ENCODE measurements at regions not wholly inside any gene's neighbourhood (a gene's known extent, or its start where the extent isn't known, plus 50 kb on each side); places are given as distances from the start of the nearest gene placed in this dataset.

- TF ChIP-seq CTCF (conservative IDR thresholded peaks at IDR 0.05), result no peak
- no peak for TF ChIP-seq EZH2 (IDR thresholded peaks at IDR 0.05; ENCODE audit: low read depth)
Observed at GRCh38 chr12:60920841-60921495, 1325.1 kb downstream of the SLC16A7 start.
